Esophagus muscularis mucosa (tissue), 4 donors: ENCODE measurements at regions not wholly inside any gene's neighbourhood (a gene's known extent, or its start where the extent isn't known, plus 50 kb on each side); places are given as distances from the start of the nearest gene placed in this dataset.

Source experiments
- EP300 ChIP-seq: sonication (generic); formaldehyde crosslinking; IDR thresholded peaks from one replicate; pipeline ENCODE4 v1.6.1; 2017; ENCODE audit warnings: antibody characterized with exemption
- POLR2A ChIP-seq: fragments of 450-650 bp; IDR thresholded peaks from one replicate; pipeline ENCODE4 v1.6.1; 2017; ENCODE audit warnings: antibody characterized with exemption, moderate library complexity, mild to moderate bottlenecking, low read depth
- POLR2AphosphoS5 ChIP-seq, 2 donors: sonication (generic); formaldehyde crosslinking; IDR thresholded peaks; one replicate each; pipeline ENCODE4 v1.6.1; 2017; ENCODE audit warnings: antibody characterized with exemption in 2 of 2
- TF ChIP-seq, protein P1 (sequence below), 3 experiments: fragments of 200-600 bp in 2 of 3; fragments of 450-650 bp in 1 of 3; sonication (generic) in 2 of 3; IDR thresholded peaks; one replicate each; pipeline ENCODE4 v1.5.1; 2017 to 2019; ENCODE audit warnings: antibody characterized with exemption in 3 of 3, mild to moderate bottlenecking in 2 of 3, moderate library complexity in 1 of 3

DNA sequence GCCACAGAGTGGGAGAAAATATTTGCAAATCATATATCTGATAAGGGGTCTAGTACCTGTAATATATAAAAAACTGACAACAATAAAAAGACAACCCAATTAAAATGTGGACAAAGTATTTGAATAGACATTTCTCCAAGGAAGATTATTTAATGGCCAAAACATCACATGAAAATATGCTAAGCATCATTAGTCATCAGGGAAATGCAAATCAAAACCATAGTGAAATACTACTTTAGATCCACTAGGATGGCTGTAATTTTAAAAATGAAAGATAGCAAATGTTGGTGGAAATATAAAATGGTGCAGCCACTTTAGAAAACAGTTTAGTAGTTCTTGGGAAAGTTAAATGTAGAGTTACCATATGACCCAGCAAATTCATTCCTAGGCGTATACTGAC is 118.7 kb upstream of the KIF26B start:
- no peak for TF ChIP-seq POLR2A
- no peak for TF ChIP-seq POLR2AphosphoS5 (IDR thresholded peaks at IDR 0.05)
- TF ChIP-seq, protein P1, sequence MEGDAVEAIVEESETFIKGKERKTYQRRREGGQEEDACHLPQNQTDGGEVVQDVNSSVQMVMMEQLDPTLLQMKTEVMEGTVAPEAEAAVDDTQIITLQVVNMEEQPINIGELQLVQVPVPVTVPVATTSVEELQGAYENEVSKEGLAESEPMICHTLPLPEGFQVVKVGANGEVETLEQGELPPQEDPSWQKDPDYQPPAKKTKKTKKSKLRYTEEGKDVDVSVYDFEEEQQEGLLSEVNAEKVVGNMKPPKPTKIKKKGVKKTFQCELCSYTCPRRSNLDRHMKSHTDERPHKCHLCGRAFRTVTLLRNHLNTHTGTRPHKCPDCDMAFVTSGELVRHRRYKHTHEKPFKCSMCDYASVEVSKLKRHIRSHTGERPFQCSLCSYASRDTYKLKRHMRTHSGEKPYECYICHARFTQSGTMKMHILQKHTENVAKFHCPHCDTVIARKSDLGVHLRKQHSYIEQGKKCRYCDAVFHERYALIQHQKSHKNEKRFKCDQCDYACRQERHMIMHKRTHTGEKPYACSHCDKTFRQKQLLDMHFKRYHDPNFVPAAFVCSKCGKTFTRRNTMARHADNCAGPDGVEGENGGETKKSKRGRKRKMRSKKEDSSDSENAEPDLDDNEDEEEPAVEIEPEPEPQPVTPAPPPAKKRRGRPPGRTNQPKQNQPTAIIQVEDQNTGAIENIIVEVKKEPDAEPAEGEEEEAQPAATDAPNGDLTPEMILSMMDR (IDR thresholded peaks at IDR 0.05), result no peak
- TF ChIP-seq EP300, result no peak
